B cell (primary cell): ENCODE measurements at regions not wholly inside any gene's neighbourhood (a gene's known extent, or its start where the extent isn't known, plus 50 kb on each side); places are given as distances from the start of the nearest gene placed in this dataset.

ENCODE experiments used
- ATAC-seq: fragments of 200-7000 bp; cut with Tn5 transposase; one replicate; pipeline ENCODE4 v1.10.0; 2021; ENCODE audit warnings: low read depth, mild to moderate bottlenecking, moderate number of reproducible peaks, moderate library complexity
- CTCF ChIA-PET: fragments of 350-600 bp; sonication (Branson Sonifier 250); formaldehyde crosslinking; loops from one replicate; lab custom pipeline; 2021; ENCODE audit warnings: antibody characterized with exemption, inconsistent platforms; lab: Charles Lee
- POLR2A ChIA-PET: fragments of 350-600 bp; sonication (Branson Sonifier 250); formaldehyde crosslinking; loops from one replicate; lab custom pipeline; 2021; ENCODE audit warnings: antibody characterized with exemption; lab: Charles Lee
- DNase-seq: peaks from one replicate; pipeline ENCODE4 v3.0.0; 2013
- H2AFZ ChIP-seq: 2 replicates; pipeline ENCODE4 v1.6.1; 2012; ENCODE audit warnings: mild to moderate bottlenecking, low read depth, low read length; ENCODE audit not compliant: insufficient read depth, poor library complexity, severe bottlenecking
- H3K27ac ChIP-seq, 2 donors: 1 replicate in 1 of 2; 2 replicates in 1 of 2; pipeline ENCODE4 v1.5.1; 2012 to 2013; ENCODE audit warnings: low read length in 2 of 2, mild to moderate bottlenecking in 2 of 2, moderate library complexity in 1 of 2
- H3K27me3 ChIP-seq, 4 experiments: fragments of 200-600 bp in 1 of 4; sonication (generic) in 1 of 4; replicated peaks in 1 of 4; 1 replicate in 2 of 4; 2 replicates in 2 of 4; pipeline versions ENCODE4 v1.6.1 to v1.7.0; 2013 to 2016; ENCODE audit warnings: low read length in 3 of 4, mild to moderate bottlenecking in 2 of 4, mixed read lengths in 1 of 4, moderate library complexity in 1 of 4; ENCODE audit not compliant: insufficient read depth in 4 of 4, control insufficient read depth in 3 of 4; ENCODE audit errors: control extremely low read depth in 1 of 4
- H3K36me3 ChIP-seq, 2 experiments: replicated peaks in 1 of 2; 1 replicate in 1 of 2; 2 replicates in 1 of 2; pipeline versions ENCODE4 v1.6.1 to v1.7.1; 2013; ENCODE audit warnings: low read length in 1 of 2; ENCODE audit not compliant: insufficient read depth in 2 of 2, control insufficient read depth in 1 of 2; ENCODE audit errors: control extremely low read depth in 1 of 2, extremely low read depth in 1 of 2
- H3K4me1 ChIP-seq, 2 donors: fragments of 200-600 bp in 1 of 2; sonication (generic) in 1 of 2; 1 replicate in 1 of 2; 2 replicates in 1 of 2; pipeline versions ENCODE4 v1.5.1 to v1.6.1; 2013 to 2017; ENCODE audit warnings: low read length in 2 of 2; ENCODE audit not compliant: control insufficient read depth in 2 of 2, insufficient read depth in 2 of 2
- H3K4me2 ChIP-seq: replicated peaks from 2 replicates; pipeline ENCODE3; 2012; ENCODE audit warnings: mild to moderate bottlenecking, low read depth, low read length; ENCODE audit not compliant: poor library complexity, severe bottlenecking
- H3K4me3 ChIP-seq, 5 experiments: fragments of 200-600 bp in 1 of 5; sonication (generic) in 1 of 5; 1 replicate in 3 of 5; 2 replicates in 2 of 5; pipeline versions ENCODE4 v1.5.1 to v1.7.0; 2011 to 2016; ENCODE audit warnings: low read length in 4 of 5, mild to moderate bottlenecking in 4 of 5, low read depth in 2 of 5, control low read depth in 1 of 5, moderate library complexity in 1 of 5; ENCODE audit not compliant: insufficient read depth in 1 of 5; ENCODE audit errors: control extremely low read depth in 1 of 5, extremely low read depth in 1 of 5
- H3K79me2 ChIP-seq: fragments of 200-600 bp; sonication (generic); one replicate; pipeline ENCODE4 v1.6.0; 2016; ENCODE audit warnings: low read length; ENCODE audit not compliant: control insufficient read depth, insufficient read depth
- H3K9ac ChIP-seq: fragments of 200-600 bp; sonication (generic); 2 replicates; pipeline ENCODE4 v1.6.1; 2017; ENCODE audit warnings: mild to moderate bottlenecking, low read length, moderate library complexity
- H3K9me3 ChIP-seq, 3 donors: one replicate each; pipeline versions ENCODE4 v1.6.1 to v1.7.1; 2013; ENCODE audit warnings: low read length in 2 of 3; ENCODE audit not compliant: control insufficient read depth in 2 of 3, insufficient read depth in 1 of 3; ENCODE audit errors: control extremely low read depth in 1 of 3
- H4K20me1 ChIP-seq: 2 replicates; pipeline ENCODE4 v1.6.0; 2012; ENCODE audit warnings: mild to moderate bottlenecking, low read length; ENCODE audit not compliant: insufficient read depth, control insufficient read depth, poor library complexity, severe bottlenecking
- H3K27ac Mint-ChIP-seq: one replicate; pipeline ENCODE4 v1.8.0; 2021; ENCODE audit warnings: mixed read lengths
- H3K27me3 Mint-ChIP-seq: one replicate; pipeline ENCODE4 v1.8.0; 2021; ENCODE audit warnings: mixed read lengths
- H3K4me1 Mint-ChIP-seq: one replicate; pipeline ENCODE4 v1.8.0; 2021; ENCODE audit warnings: mixed read lengths
- H3K4me3 Mint-ChIP-seq: one replicate; pipeline ENCODE4 v1.8.0; 2021; ENCODE audit warnings: mixed read lengths
- H3K9me3 Mint-ChIP-seq: one replicate; pipeline ENCODE4 v1.8.0; 2022; ENCODE audit warnings: mixed read lengths; ENCODE audit not compliant: insufficient read depth
- EZH2 ChIP-seq: IDR thresholded peaks from 2 replicates; pipeline ENCODE4 v1.6.1; 2012; ENCODE audit warnings: borderline replicate concordance, low read depth, mild to moderate bottlenecking, moderate library complexity, low read length; ENCODE audit not compliant: insufficient read depth, poor library complexity, severe bottlenecking
- WGBS: methylation state at CpG from one replicate; pipeline ENCODE4 v1.1.5; 2013; ENCODE audit warnings: missing lambda C conversion rate; ENCODE audit not compliant: insufficient coverage; 5-methylcytosine and 5-hydroxymethylcytosine counted together
- intact Hi-C: fragments of 100-400 bp; cut with micrococcal nuclease; formaldehyde crosslinking; loops from one replicate; pipeline ENCODE4 v1.10.0; 2022
- TF ChIP-seq, protein P1 (sequence below): fragments of 200-600 bp; IDR thresholded peaks from one replicate; pipeline ENCODE4 v1.8.0; 2022; ENCODE audit warnings: antibody characterized with exemption, mild to moderate bottlenecking

- no peaks in the 10 kb centered on the region for H3K36me3 ChIP-seq
- H3K27ac Mint-ChIP-seq: no peak overlapping the region
- CTCF ChIA-PET: no interaction called here
- ATAC-seq: no peak
- H3K27me3 Mint-ChIP-seq: peaks cover 6% of the 10 kb centered on the region
- H3K9me3 ChIP-seq: peaks cover 0 to 5% (median 0%) of the 10 kb centered on the region in 3 donors
- H3K9ac ChIP-seq: no peak overlapping the region
- no peak overlapping the region for H3K27ac ChIP-seq
- H3K79me2 ChIP-seq: no peaks in the 10 kb centered on the region
- no peaks in the 10 kb centered on the region for H4K20me1 ChIP-seq
- H3K9me3 Mint-ChIP-seq: no peaks in the 10 kb centered on the region
- H3K4me2 ChIP-seq: no peak overlapping the region
- no peak overlapping the region for H3K4me3 ChIP-seq
- intact Hi-C loops: no loop called here
- DNase-seq: no peak
- H2AFZ ChIP-seq: no peak overlapping the region
- H3K4me1 ChIP-seq: no peaks in the 10 kb centered on the region
- POLR2A ChIA-PET: no interaction called here
- H3K4me3 Mint-ChIP-seq: no peak overlapping the region
- 70% methylated on average over 2 of the region's 2 CpGs for WGBS
- H3K27me3 ChIP-seq: no peaks in the 10 kb centered on the region
- no peak for TF ChIP-seq EZH2
- TF ChIP-seq, protein P1, sequence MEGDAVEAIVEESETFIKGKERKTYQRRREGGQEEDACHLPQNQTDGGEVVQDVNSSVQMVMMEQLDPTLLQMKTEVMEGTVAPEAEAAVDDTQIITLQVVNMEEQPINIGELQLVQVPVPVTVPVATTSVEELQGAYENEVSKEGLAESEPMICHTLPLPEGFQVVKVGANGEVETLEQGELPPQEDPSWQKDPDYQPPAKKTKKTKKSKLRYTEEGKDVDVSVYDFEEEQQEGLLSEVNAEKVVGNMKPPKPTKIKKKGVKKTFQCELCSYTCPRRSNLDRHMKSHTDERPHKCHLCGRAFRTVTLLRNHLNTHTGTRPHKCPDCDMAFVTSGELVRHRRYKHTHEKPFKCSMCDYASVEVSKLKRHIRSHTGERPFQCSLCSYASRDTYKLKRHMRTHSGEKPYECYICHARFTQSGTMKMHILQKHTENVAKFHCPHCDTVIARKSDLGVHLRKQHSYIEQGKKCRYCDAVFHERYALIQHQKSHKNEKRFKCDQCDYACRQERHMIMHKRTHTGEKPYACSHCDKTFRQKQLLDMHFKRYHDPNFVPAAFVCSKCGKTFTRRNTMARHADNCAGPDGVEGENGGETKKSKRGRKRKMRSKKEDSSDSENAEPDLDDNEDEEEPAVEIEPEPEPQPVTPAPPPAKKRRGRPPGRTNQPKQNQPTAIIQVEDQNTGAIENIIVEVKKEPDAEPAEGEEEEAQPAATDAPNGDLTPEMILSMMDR: no peak
- H3K4me1 Mint-ChIP-seq: peaks cover 4% of the 10 kb centered on the region
Measured at GRCh38 chr16:56022818-56023217, 147.6 kb upstream of the CES5A start.

- ATAC-seq: no peak
- TF ChIP-seq, protein P1: no peak
- no peak for TF ChIP-seq EZH2
- no peaks in the 10 kb centered on the region for H3K79me2 ChIP-seq
- H3K9ac ChIP-seq: no peak overlapping the region
- peaks cover 4% of the 10 kb centered on the region for H3K4me1 Mint-ChIP-seq
- H3K9me3 Mint-ChIP-seq: no peaks in the 10 kb centered on the region
- CTCF ChIA-PET: no interaction called here
- intact Hi-C loops: no loop called here
- no peak overlapping the region for H3K4me2 ChIP-seq
- H2AFZ ChIP-seq: no peak overlapping the region
- H3K27ac Mint-ChIP-seq: no peak overlapping the region
- H4K20me1 ChIP-seq: no peaks in the 10 kb centered on the region
- H3K27me3 ChIP-seq: peaks cover 0 to 5% (median 0%) of the 10 kb centered on the region in 4 experiments
- POLR2A ChIA-PET: no interaction called here
- peaks cover 20% of the 10 kb centered on the region for H3K27me3 Mint-ChIP-seq
- no peaks in the 10 kb centered on the region for H3K4me1 ChIP-seq
- H3K9me3 ChIP-seq: peaks cover 0 to 5% (median 0%) of the 10 kb centered on the region in 3 donors
- DNase-seq: no peak
- H3K4me3 ChIP-seq: no peak overlapping the region
- H3K27ac ChIP-seq: no peak overlapping the region
- no peaks in the 10 kb centered on the region for H3K36me3 ChIP-seq
- no peak overlapping the region for H3K4me3 Mint-ChIP-seq
Measured at GRCh38 chr16:56019274-56019673, 144.1 kb upstream of the CES5A start.
